ENCODE measurements at regions not wholly inside any gene's neighbourhood (a gene's known extent, or its start where the extent isn't known, plus 50 kb on each side); places are given as distances from the start of the nearest gene placed in this dataset.

DNA sequence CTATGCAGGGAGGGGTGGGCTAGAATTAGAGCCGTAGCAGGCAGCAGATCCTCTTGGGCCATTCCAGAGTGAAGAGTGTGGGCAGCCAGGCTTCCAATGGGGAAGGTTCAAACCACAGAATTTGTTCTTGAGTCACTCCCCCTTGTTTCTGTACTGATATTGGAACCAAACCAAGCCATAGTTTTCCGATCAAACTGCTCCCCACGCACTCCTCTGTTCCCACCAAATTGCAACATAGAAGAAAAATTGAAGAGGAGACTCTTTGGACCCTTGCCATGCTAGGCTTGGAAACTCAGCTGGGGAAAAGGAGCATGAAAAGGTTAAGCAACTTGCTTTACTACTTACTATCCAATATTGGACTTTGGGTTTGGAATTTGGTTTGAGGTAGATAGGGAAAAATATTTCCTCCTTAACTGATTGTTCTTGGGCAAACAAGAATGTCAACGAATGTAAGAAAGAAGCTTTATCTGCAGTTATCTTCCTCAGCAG is 165.8 kb upstream of the NR3C1 start:
- no peak overlapping the region for H3K27ac ChIP-seq (ENCODE audit: low read depth, low read length)
- H3K4me2 ChIP-seq (ENCODE audit: low read length) = no peak overlapping the region
- no peaks in the 10 kb centered on the region for H3K36me3 ChIP-seq (ENCODE audit: control insufficient read depth, low read length)
- H3K4me1 ChIP-seq (ENCODE audit: control insufficient read depth, low read length) = peaks cover 49% of the 10 kb centered on the region
- no peaks in the 10 kb centered on the region for H3K9me3 ChIP-seq (ENCODE audit: control insufficient read depth, insufficient read depth, low read length)
- no peak for TF ChIP-seq EZH2phosphoT487 (IDR thresholded peaks at IDR 0.05; ENCODE audit: borderline replicate concordance, low read length)
- TF ChIP-seq, protein P1, sequence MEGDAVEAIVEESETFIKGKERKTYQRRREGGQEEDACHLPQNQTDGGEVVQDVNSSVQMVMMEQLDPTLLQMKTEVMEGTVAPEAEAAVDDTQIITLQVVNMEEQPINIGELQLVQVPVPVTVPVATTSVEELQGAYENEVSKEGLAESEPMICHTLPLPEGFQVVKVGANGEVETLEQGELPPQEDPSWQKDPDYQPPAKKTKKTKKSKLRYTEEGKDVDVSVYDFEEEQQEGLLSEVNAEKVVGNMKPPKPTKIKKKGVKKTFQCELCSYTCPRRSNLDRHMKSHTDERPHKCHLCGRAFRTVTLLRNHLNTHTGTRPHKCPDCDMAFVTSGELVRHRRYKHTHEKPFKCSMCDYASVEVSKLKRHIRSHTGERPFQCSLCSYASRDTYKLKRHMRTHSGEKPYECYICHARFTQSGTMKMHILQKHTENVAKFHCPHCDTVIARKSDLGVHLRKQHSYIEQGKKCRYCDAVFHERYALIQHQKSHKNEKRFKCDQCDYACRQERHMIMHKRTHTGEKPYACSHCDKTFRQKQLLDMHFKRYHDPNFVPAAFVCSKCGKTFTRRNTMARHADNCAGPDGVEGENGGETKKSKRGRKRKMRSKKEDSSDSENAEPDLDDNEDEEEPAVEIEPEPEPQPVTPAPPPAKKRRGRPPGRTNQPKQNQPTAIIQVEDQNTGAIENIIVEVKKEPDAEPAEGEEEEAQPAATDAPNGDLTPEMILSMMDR (IDR thresholded peaks at IDR 0.05; ENCODE audit: low read depth, low read length, poor library complexity, severe bottlenecking) = no peak
- no peaks in the 10 kb centered on the region for H3K27me3 ChIP-seq (ENCODE audit: control insufficient read depth, low read length)
- H3K4me3 ChIP-seq (ENCODE audit: low read length) = no peak overlapping the region
- H3K9me2 ChIP-seq (replicated peaks; ENCODE audit: control insufficient read depth, low read length) = no peaks in the 10 kb centered on the region
- no peaks in the 10 kb centered on the region for H3K79me2 ChIP-seq (ENCODE audit: control insufficient read depth, low read length)
- peaks cover 4% of the 10 kb centered on the region; the same call in 1 of the 2 replicates for H3F3A ChIP-seq (ENCODE audit: control insufficient read depth, insufficient read depth)
- H4K20me1 ChIP-seq (ENCODE audit: control insufficient read depth, insufficient read depth, low read depth, low read length) = no peaks in the 10 kb centered on the region

DNA sequence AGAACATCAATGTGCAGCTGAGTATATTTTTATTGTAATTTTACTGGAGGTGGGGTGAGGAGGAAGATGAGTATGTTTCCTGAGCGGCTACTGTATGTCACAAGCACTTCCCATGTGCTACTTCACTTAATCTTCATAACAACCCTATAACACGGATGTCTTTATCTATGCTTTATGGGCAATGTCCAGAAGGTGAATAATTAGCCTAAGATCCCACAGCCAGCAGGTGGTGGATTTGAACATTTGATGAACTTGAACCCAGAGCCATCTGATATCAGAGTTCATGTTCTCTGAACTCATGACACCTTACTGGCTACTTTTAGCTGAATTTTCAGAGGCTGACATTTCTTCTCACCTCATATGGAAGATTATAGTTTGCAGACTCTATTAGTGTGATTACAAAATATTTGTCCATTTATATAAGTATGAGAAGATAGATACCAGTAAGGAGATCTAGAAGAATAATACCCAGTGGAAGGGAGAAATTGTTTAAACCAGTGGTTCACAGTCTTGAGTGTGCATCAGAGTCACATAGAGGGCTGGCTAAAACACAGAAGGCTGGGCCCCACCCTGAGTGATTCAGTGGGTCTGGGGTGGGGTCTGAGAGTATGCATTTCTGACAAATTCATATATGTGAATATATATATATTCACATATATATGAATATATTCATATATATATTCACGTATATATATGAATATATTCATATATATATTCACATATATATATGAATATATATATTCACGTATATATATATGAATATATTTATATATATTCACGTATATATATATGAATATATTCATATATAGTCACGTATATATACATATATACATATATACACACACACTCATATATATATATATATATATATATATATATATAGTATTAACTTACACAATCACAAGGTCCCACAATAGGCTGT is 164.4 kb upstream of the NR3C1 start:
- no peaks in the 10 kb centered on the region for H3K9me3 ChIP-seq (ENCODE audit: control insufficient read depth, insufficient read depth, low read length)
- peaks cover 4% of the 10 kb centered on the region; the same call in 1 of the 2 replicates for H3F3A ChIP-seq (ENCODE audit: control insufficient read depth, insufficient read depth)
- H3K79me2 ChIP-seq (ENCODE audit: control insufficient read depth, low read length) = no peaks in the 10 kb centered on the region
- H3K4me1 ChIP-seq (ENCODE audit: control insufficient read depth, low read length) = peaks cover 49% of the 10 kb centered on the region
- no peak overlapping the region for H3K27ac ChIP-seq (ENCODE audit: low read depth, low read length)
- no peaks in the 10 kb centered on the region for H3K9me2 ChIP-seq (replicated peaks; ENCODE audit: control insufficient read depth, low read length)
- H4K20me1 ChIP-seq (ENCODE audit: control insufficient read depth, insufficient read depth, low read depth, low read length) = no peaks in the 10 kb centered on the region
- no peak overlapping the region for H3K4me2 ChIP-seq (ENCODE audit: low read length)
- H3K4me3 ChIP-seq (ENCODE audit: low read length) = no peak overlapping the region
- no peaks in the 10 kb centered on the region for H3K27me3 ChIP-seq (ENCODE audit: control insufficient read depth, low read length)
- TF ChIP-seq, protein P1 (IDR thresholded peaks at IDR 0.05; ENCODE audit: low read depth, low read length, poor library complexity, severe bottlenecking) = no peak
- no peak for TF ChIP-seq EZH2phosphoT487 (IDR thresholded peaks at IDR 0.05; ENCODE audit: borderline replicate concordance, low read length)
- no peaks in the 10 kb centered on the region for H3K36me3 ChIP-seq (ENCODE audit: control insufficient read depth, low read length)

DNA sequence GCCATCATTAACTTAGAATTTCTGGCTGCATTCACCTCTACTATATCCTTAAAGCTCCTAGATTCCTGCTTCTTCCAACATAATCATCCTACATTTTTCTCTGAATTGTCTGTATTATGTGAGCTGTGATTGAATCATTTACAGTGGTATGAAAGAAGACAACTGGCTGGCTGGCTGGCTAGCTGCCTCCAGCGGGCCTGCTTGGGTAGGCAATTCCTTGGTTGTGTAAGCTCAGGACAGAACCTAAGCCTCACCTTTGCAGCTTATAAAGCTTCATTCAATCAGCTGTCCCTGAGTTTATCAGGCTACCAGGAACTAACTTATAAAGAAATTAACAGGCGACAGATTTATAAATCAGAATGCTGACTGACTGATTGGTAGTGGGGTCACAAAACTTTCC is 162.7 kb upstream of the NR3C1 start:
- peaks cover 57% of the 10 kb centered on the region for H3K4me1 ChIP-seq (ENCODE audit: control insufficient read depth, low read length)
- H3K27me3 ChIP-seq (ENCODE audit: control insufficient read depth, low read length) = no peaks in the 10 kb centered on the region
- TF ChIP-seq EZH2phosphoT487 (IDR thresholded peaks at IDR 0.05; ENCODE audit: borderline replicate concordance, low read length) = no peak
- TF ChIP-seq, protein P1 (IDR thresholded peaks at IDR 0.05; ENCODE audit: low read depth, low read length, poor library complexity, severe bottlenecking) = no peak
- H3K4me2 ChIP-seq (ENCODE audit: low read length) = no peak overlapping the region
- no peaks in the 10 kb centered on the region for H3K79me2 ChIP-seq (ENCODE audit: control insufficient read depth, low read length)
- H3K4me3 ChIP-seq (ENCODE audit: low read length) = no peak overlapping the region
- H3F3A ChIP-seq (ENCODE audit: control insufficient read depth, insufficient read depth) = peaks cover 4% of the 10 kb centered on the region; the same call in 1 of the 2 replicates
- H3K36me3 ChIP-seq (ENCODE audit: control insufficient read depth, low read length) = no peaks in the 10 kb centered on the region
- H3K9me2 ChIP-seq (replicated peaks; ENCODE audit: control insufficient read depth, low read length) = no peaks in the 10 kb centered on the region
- no peaks in the 10 kb centered on the region for H4K20me1 ChIP-seq (ENCODE audit: control insufficient read depth, insufficient read depth, low read depth, low read length)
- H3K9me3 ChIP-seq (ENCODE audit: control insufficient read depth, insufficient read depth, low read length) = no peaks in the 10 kb centered on the region
- no peak overlapping the region for H3K27ac ChIP-seq (ENCODE audit: low read depth, low read length)

Data from DOHH2 (cell line).